Activated T-helper 9 cell treated with anti-CD3 and anti-CD28 coated beads, Interleukin-2, amount 50 U/mL, for 16 hours (primary cell): ENCODE measurements at regions not wholly inside any gene's neighbourhood (a gene's known extent, or its start where the extent isn't known, plus 50 kb on each side); places are given as distances from the start of the nearest gene placed in this dataset.

Experiments
- DNase-seq: peaks from one replicate; pipeline ENCODE4 v3.0.0-alpha.2; 2020; ENCODE audit warnings: low read depth

- DNase-seq, result no peak
These were observed 302.8 kb upstream of the TBC1D5 start for GRCh38 chr3:18044971-18045880.

- DNase-seq, result no peak
These were observed 301.8 kb upstream of the TBC1D5 start for GRCh38 chr3:18044191-18044590.

- no peak for DNase-seq
These were observed 294.0 kb upstream of the TBC1D5 start for GRCh38 chr3:18036450-18036815.

GRCh38 chr3:18035641-18036449, 293.4 kb upstream of the TBC1D5 start:
- DNase-seq, result no peak

GRCh38 chr3:18033581-18034108, 291.2 kb upstream of the TBC1D5 start:
- DNase-seq, result no peak

- DNase-seq, result no peak
These were observed 288.0 kb upstream of the TBC1D5 start for GRCh38 chr3:18030371-18030870.

GRCh38 chr3:18027161-18027939, 284.9 kb upstream of the TBC1D5 start:
- DNase-seq, result no peak

- no peak for DNase-seq
These were observed 282.3 kb upstream of the TBC1D5 start for GRCh38 chr3:18024715-18025114.

GRCh38 chr3:18019161-18019495, 276.7 kb upstream of the TBC1D5 start:
- no peak for DNase-seq

GRCh38 chr3:18018491-18019160, 276.2 kb upstream of the TBC1D5 start:
- no peak for DNase-seq

GRCh38 chr3:18016366-18016765, 273.9 kb upstream of the TBC1D5 start:
- DNase-seq, result no peak

- no peak for DNase-seq
These were observed 270.5 kb upstream of the TBC1D5 start for GRCh38 chr3:18012933-18013332.

- DNase-seq, result no peak
These were observed 270.0 kb upstream of the TBC1D5 start for GRCh38 chr3:18012436-18012835.

GRCh38 chr3:18011387-18011786, 269.0 kb upstream of the TBC1D5 start:
- DNase-seq, result no peak

GRCh38 chr3:18010001-18010400, 267.6 kb upstream of the TBC1D5 start:
- DNase-seq, result no peak

GRCh38 chr3:18008706-18009368, 266.4 kb upstream of the TBC1D5 start:
- no peak for DNase-seq

- DNase-seq, result no peak
These were observed 265.5 kb upstream of the TBC1D5 start for GRCh38 chr3:18007980-18008379.

GRCh38 chr3:17995769-17996168, 253.3 kb upstream of the TBC1D5 start:
- no peak for DNase-seq

GRCh38 chr3:17994167-17994566, 251.7 kb upstream of the TBC1D5 start:
- no peak for DNase-seq

- no peak for DNase-seq
These were observed 248.0 kb upstream of the TBC1D5 start for GRCh38 chr3:17990390-17990789.

- DNase-seq, result no peak
These were observed 244.0 kb upstream of the TBC1D5 start for GRCh38 chr3:17986348-17986816.
